Activated T-helper 2 cell treated with anti-CD3 and anti-CD28 coated beads, Interferon-gamma antibody, Interleukin-2, Interleukin-4, amounts not matched to agents 10 μg/mL and 5 μg/mL and 100 μg/mL, durations not matched to agents 14 hours and 24 hours and 36 hours (primary cell): ENCODE measurements at regions not wholly inside any gene's neighbourhood (a gene's known extent, or its start where the extent isn't known, plus 50 kb on each side); places are given as distances from the start of the nearest gene placed in this dataset.

Source experiments
- DNase-seq: peaks from one replicate; pipeline ENCODE4 v3.0.0; 2021; ENCODE audit warnings: low spot score
- H3K27ac Mint-ChIP-seq: one replicate; pipeline ENCODE4 v1.8.0; 2021; ENCODE audit warnings: mixed read lengths
- H3K27me3 Mint-ChIP-seq: one replicate; pipeline ENCODE4 v1.8.0; 2021; ENCODE audit warnings: low read depth, mixed read lengths
- H3K36me3 Mint-ChIP-seq: one replicate; pipeline ENCODE4 v1.8.0; 2021; ENCODE audit warnings: low read depth, mixed read lengths
- H3K4me1 Mint-ChIP-seq: one replicate; pipeline ENCODE4 v1.8.0; 2021; ENCODE audit warnings: low read depth, mixed read lengths
- H3K4me3 Mint-ChIP-seq: one replicate; pipeline ENCODE4 v1.8.0; 2021; ENCODE audit warnings: low read depth, mild to moderate bottlenecking, moderate library complexity, mixed read lengths
- H3K9me3 Mint-ChIP-seq: one replicate; pipeline ENCODE4 v1.8.0; 2021; ENCODE audit warnings: mixed read lengths
- intact Hi-C: fragments of 100-400 bp; cut with micrococcal nuclease; formaldehyde crosslinking; loops from one replicate; pipeline ENCODE4 v1.15.1; 2023

- Mint-ChIP-seq H3K36me3 (no peaks in the 10 kb centered on the region), H3K9me3 (no peaks in the 10 kb centered on the region), H3K4me3 (no peak overlapping the region), H3K27ac (no peak overlapping the region), H3K27me3 (no peaks in the 10 kb centered on the region), H3K4me1 (no peaks in the 10 kb centered on the region)
- DNase-seq: no peak
- intact Hi-C loops: no loop called here
Observed at GRCh38 chr5:175306381-175306780, 137.6 kb downstream of the DRD1 start.

- no peak overlapping the region for H3K27ac Mint-ChIP-seq
- H3K4me3 Mint-ChIP-seq: no peak overlapping the region
- DNase-seq: no peak
- no peaks in the 10 kb centered on the region for H3K27me3 Mint-ChIP-seq
- H3K9me3 Mint-ChIP-seq: no peaks in the 10 kb centered on the region
- intact Hi-C loops: no loop called here
- no peaks in the 10 kb centered on the region for H3K4me1 Mint-ChIP-seq
- no peaks in the 10 kb centered on the region for H3K36me3 Mint-ChIP-seq
Observed at GRCh38 chr5:175305251-175305650, 138.7 kb downstream of the DRD1 start.

- intact Hi-C loops: no loop called here
Observed at GRCh38 chr5:175290379-175290778, 153.6 kb downstream of the DRD1 start.

GRCh38 chr5:175288048-175288621 is 155.8 kb downstream of the DRD1 start:
- intact Hi-C loops: no loop called here
- peaks cover 4% of the 10 kb centered on the region for H3K27me3 Mint-ChIP-seq
- no peak for DNase-seq
- no peaks in the 10 kb centered on the region for H3K9me3 Mint-ChIP-seq
- H3K4me3 Mint-ChIP-seq: no peak overlapping the region
- no peak overlapping the region for H3K27ac Mint-ChIP-seq
- H3K4me1 Mint-ChIP-seq: no peaks in the 10 kb centered on the region
- no peaks in the 10 kb centered on the region for H3K36me3 Mint-ChIP-seq

More at GRCh38 chr5:175290379-175290778, 153.6 kb downstream of the DRD1 start:
- no peak for DNase-seq
- H3K27me3 Mint-ChIP-seq: peaks cover 2% of the 10 kb centered on the region
- no peak overlapping the region for H3K27ac Mint-ChIP-seq
- no peaks in the 10 kb centered on the region for H3K4me1 Mint-ChIP-seq
- no peak overlapping the region for H3K4me3 Mint-ChIP-seq
- no peaks in the 10 kb centered on the region for H3K36me3 Mint-ChIP-seq
- no peaks in the 10 kb centered on the region for H3K9me3 Mint-ChIP-seq

GRCh38 chr5:175286981-175287380 is 157.0 kb downstream of the DRD1 start:
- no peaks in the 10 kb centered on the region for H3K9me3 Mint-ChIP-seq
- H3K4me1 Mint-ChIP-seq: no peaks in the 10 kb centered on the region
- intact Hi-C loops: no loop called here
- no peak for DNase-seq
- no peak overlapping the region for H3K27ac Mint-ChIP-seq
- H3K4me3 Mint-ChIP-seq: no peak overlapping the region
- H3K36me3 Mint-ChIP-seq: no peaks in the 10 kb centered on the region
- peaks cover 5% of the 10 kb centered on the region for H3K27me3 Mint-ChIP-seq

GRCh38 chr5:175285261-175285660 is 158.7 kb downstream of the DRD1 start:
- Mint-ChIP-seq H3K4me1 (no peaks in the 10 kb centered on the region), H3K9me3 (no peaks in the 10 kb centered on the region), H3K36me3 (no peaks in the 10 kb centered on the region), H3K4me3 (no peak overlapping the region), H3K27me3 (peaks cover 5% of the 10 kb centered on the region), H3K27ac (no peak overlapping the region)
- intact Hi-C loops: no loop called here
- DNase-seq: no peak

GRCh38 chr5:175284806-175285205 is 159.2 kb downstream of the DRD1 start:
- no peak overlapping the region for H3K27ac Mint-ChIP-seq
- H3K9me3 Mint-ChIP-seq: no peaks in the 10 kb centered on the region
- DNase-seq: no peak
- H3K4me1 Mint-ChIP-seq: no peaks in the 10 kb centered on the region
- no peaks in the 10 kb centered on the region for H3K36me3 Mint-ChIP-seq
- H3K27me3 Mint-ChIP-seq: peaks cover 5% of the 10 kb centered on the region
- intact Hi-C loops: no loop called here
- no peak overlapping the region for H3K4me3 Mint-ChIP-seq

GRCh38 chr5:175282611-175283225 is 161.3 kb downstream of the DRD1 start:
- intact Hi-C loops: no loop called here
- no peak overlapping the region for H3K4me3 Mint-ChIP-seq
- no peak for DNase-seq
- no peaks in the 10 kb centered on the region for H3K9me3 Mint-ChIP-seq
- H3K27ac Mint-ChIP-seq: no peak overlapping the region
- H3K4me1 Mint-ChIP-seq: no peaks in the 10 kb centered on the region
- H3K27me3 Mint-ChIP-seq: peaks cover 5% of the 10 kb centered on the region
- no peaks in the 10 kb centered on the region for H3K36me3 Mint-ChIP-seq

- intact Hi-C loops: no loop called here
Observed at GRCh38 chr5:175281714-175282113, 162.3 kb downstream of the DRD1 start.

GRCh38 chr5:175281257-175281656 is 162.7 kb downstream of the DRD1 start:
- H3K27me3 Mint-ChIP-seq: peaks cover 5% of the 10 kb centered on the region
- intact Hi-C loops: no loop called here
- no peaks in the 10 kb centered on the region for H3K4me1 Mint-ChIP-seq
- no peak overlapping the region for H3K27ac Mint-ChIP-seq
- H3K9me3 Mint-ChIP-seq: no peaks in the 10 kb centered on the region
- DNase-seq: no peak
- H3K36me3 Mint-ChIP-seq: no peaks in the 10 kb centered on the region
- H3K4me3 Mint-ChIP-seq: no peak overlapping the region

More at GRCh38 chr5:175281714-175282113, 162.3 kb downstream of the DRD1 start:
- H3K9me3 Mint-ChIP-seq: no peaks in the 10 kb centered on the region
- DNase-seq: no peak
- no peaks in the 10 kb centered on the region for H3K36me3 Mint-ChIP-seq
- H3K4me1 Mint-ChIP-seq: no peaks in the 10 kb centered on the region
- no peak overlapping the region for H3K27ac Mint-ChIP-seq
- H3K27me3 Mint-ChIP-seq: peaks cover 5% of the 10 kb centered on the region
- H3K4me3 Mint-ChIP-seq: no peak overlapping the region

- H3K4me3 Mint-ChIP-seq: no peak overlapping the region
- no peaks in the 10 kb centered on the region for H3K4me1 Mint-ChIP-seq
- DNase-seq: no peak
- no peaks in the 10 kb centered on the region for H3K9me3 Mint-ChIP-seq
- no peaks in the 10 kb centered on the region for H3K36me3 Mint-ChIP-seq
- no peak overlapping the region for H3K27ac Mint-ChIP-seq
- H3K27me3 Mint-ChIP-seq: peaks cover 5% of the 10 kb centered on the region
- intact Hi-C loops: no loop called here
Observed at GRCh38 chr5:175279506-175279905, 164.5 kb downstream of the DRD1 start.

GRCh38 chr5:175275748-175276147 is 168.2 kb downstream of the DRD1 start:
- H3K9me3 Mint-ChIP-seq: no peaks in the 10 kb centered on the region
- no peak for DNase-seq
- no peak overlapping the region for H3K4me3 Mint-ChIP-seq
- intact Hi-C loops: no loop called here
- H3K27me3 Mint-ChIP-seq: no peaks in the 10 kb centered on the region
- no peaks in the 10 kb centered on the region for H3K4me1 Mint-ChIP-seq
- no peaks in the 10 kb centered on the region for H3K36me3 Mint-ChIP-seq
- H3K27ac Mint-ChIP-seq: no peak overlapping the region

- no peak overlapping the region for H3K27ac Mint-ChIP-seq
- no peak overlapping the region for H3K4me3 Mint-ChIP-seq
- H3K27me3 Mint-ChIP-seq: no peaks in the 10 kb centered on the region
- H3K36me3 Mint-ChIP-seq: no peaks in the 10 kb centered on the region
- DNase-seq: no peak
- no peaks in the 10 kb centered on the region for H3K4me1 Mint-ChIP-seq
- intact Hi-C loops: no loop called here
- no peaks in the 10 kb centered on the region for H3K9me3 Mint-ChIP-seq
Observed at GRCh38 chr5:175275097-175275496, 168.9 kb downstream of the DRD1 start.

- H3K4me1 Mint-ChIP-seq: no peaks in the 10 kb centered on the region
- H3K4me3 Mint-ChIP-seq: no peak overlapping the region
- no peaks in the 10 kb centered on the region for H3K27me3 Mint-ChIP-seq
- no peak overlapping the region for H3K27ac Mint-ChIP-seq
- intact Hi-C loops: no loop called here
- H3K36me3 Mint-ChIP-seq: no peaks in the 10 kb centered on the region
- DNase-seq: no peak
- H3K9me3 Mint-ChIP-seq: no peaks in the 10 kb centered on the region
Observed at GRCh38 chr5:175274171-175274570, 169.8 kb downstream of the DRD1 start.
